OCI-LY1 (cell line): ENCODE measurements at regions not wholly inside any gene's neighbourhood (a gene's known extent, or its start where the extent isn't known, plus 50 kb on each side); places are given as distances from the start of the nearest gene placed in this dataset.

ENCODE experiments used
- CTCF ChIP-seq: fragments of 200-600 bp; sonication (generic), shearing (Covaris generic); IDR thresholded peaks from 2 replicates; pipeline ENCODE4 v1.5.1; 2017; ENCODE audit warnings: mild to moderate bottlenecking, antibody characterized with exemption, low read length, moderate library complexity, mixed read lengths
- EZH2 ChIP-seq: fragments of 200-600 bp; sonication (generic), shearing (Covaris generic); IDR thresholded peaks from 2 replicates; pipeline ENCODE4 v1.8.0; 2017; ENCODE audit warnings: borderline replicate concordance, mixed run types, mild to moderate bottlenecking, antibody characterized with exemption, low read length, moderate library complexity, mixed read lengths

GRCh38 chr4:11894977-11895376 lies 466.3 kb upstream of the HS3ST1 start:
- TF ChIP-seq CTCF (no peak), EZH2 (no peak)
